GM19452 (cell line): ENCODE measurements at regions not wholly inside any gene's neighbourhood (a gene's known extent, or its start where the extent isn't known, plus 50 kb on each side); places are given as distances from the start of the nearest gene placed in this dataset.

ENCODE experiments used
- ATAC-seq: cut with Tn5 transposase; IDR thresholded peaks from one replicate; pipeline ENCODE4 v1.9.1; 2021; ENCODE audit not compliant: unreplicated experiment

- ATAC-seq = no peak
Measured at GRCh38 chr1:209428241-209428921, 155.1 kb upstream of the CAMK1G start.

GRCh38 chr1:209429611-209430010, 153.9 kb upstream of the CAMK1G start:
- ATAC-seq = no peak

DNA sequence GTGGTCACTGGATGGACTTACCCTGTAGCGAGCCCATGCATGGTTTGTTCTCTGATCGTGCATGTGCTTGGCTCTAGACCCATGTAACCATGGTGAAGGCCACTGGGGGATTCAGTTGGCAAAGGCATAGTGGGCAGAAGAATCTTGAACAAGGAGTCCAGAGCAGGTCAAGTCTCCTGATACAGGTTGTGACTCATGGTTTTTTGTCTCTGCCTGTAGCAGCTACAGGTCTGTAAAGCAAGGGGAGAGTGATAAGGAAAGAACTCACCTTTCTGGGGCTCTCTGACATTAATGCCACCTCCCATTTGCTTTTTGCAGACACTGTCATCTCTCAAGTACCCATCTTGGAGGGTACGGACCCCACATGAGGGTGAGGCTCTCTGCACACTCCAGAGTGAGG, 153.4 kb upstream of the CAMK1G start:
- ATAC-seq = no peak

GRCh38 chr1:209430821-209431259, 152.7 kb upstream of the CAMK1G start:
- no peak for ATAC-seq

GRCh38 chr1:209431402-209431801, 152.1 kb upstream of the CAMK1G start:
- no peak for ATAC-seq

DNA sequence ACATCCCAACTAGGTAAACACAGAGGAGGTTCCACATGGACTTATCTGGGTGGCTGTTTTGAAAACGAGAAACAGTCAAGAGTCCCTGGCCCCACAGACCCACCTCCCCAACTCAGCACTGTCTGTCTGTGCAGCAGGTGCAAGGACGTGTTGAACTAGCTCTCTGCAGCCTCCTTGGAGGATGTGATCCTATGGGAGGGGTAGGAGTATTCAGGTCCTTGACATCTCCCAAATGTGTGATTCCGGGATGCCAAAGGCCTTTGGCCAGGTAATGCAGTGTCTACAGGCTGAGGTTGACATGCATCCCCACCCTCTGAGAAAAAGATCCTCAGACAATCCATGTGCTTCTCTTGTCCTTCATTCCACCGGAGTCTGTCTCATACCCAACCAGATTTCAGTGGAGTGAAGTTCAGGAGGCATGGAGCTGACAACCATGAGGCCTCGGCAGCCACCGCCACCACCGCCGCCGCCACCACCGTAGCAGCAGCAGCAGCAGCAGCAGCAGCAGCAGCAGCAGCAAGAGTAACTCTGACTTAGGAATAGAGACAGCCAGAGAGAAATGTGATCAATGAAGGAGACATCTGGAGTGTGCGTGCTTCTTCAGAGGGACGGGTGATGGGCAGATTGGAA, 151.6 kb upstream of the CAMK1G start:
- ATAC-seq = no peak

GRCh38 chr1:209432443-209432825, 151.1 kb upstream of the CAMK1G start:
- no peak for ATAC-seq

GRCh38 chr1:209433649-209434031, 149.9 kb upstream of the CAMK1G start:
- ATAC-seq = no peak

DNA sequence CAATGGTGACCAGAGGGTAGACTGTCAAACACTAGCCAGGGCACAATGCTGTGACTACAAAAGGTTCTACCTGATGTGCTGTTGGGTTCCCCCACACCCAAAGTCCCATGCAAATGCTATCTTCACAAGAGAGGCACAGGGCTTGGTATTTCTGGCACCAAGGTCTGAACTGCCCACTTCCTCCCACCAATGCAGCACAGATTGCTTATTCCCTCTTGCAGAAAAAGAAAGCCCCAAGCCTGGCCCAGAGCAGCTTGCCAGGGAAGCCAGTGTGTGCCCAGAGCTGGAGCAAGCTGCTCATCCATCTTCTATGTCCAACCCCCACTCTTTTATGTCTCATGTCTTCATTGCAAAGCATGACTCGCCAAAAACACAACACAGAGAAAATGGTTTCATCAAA, 149.4 kb upstream of the CAMK1G start:
- ATAC-seq = no peak

GRCh38 chr1:209434631-209435217, 148.8 kb upstream of the CAMK1G start:
- no peak for ATAC-seq

DNA sequence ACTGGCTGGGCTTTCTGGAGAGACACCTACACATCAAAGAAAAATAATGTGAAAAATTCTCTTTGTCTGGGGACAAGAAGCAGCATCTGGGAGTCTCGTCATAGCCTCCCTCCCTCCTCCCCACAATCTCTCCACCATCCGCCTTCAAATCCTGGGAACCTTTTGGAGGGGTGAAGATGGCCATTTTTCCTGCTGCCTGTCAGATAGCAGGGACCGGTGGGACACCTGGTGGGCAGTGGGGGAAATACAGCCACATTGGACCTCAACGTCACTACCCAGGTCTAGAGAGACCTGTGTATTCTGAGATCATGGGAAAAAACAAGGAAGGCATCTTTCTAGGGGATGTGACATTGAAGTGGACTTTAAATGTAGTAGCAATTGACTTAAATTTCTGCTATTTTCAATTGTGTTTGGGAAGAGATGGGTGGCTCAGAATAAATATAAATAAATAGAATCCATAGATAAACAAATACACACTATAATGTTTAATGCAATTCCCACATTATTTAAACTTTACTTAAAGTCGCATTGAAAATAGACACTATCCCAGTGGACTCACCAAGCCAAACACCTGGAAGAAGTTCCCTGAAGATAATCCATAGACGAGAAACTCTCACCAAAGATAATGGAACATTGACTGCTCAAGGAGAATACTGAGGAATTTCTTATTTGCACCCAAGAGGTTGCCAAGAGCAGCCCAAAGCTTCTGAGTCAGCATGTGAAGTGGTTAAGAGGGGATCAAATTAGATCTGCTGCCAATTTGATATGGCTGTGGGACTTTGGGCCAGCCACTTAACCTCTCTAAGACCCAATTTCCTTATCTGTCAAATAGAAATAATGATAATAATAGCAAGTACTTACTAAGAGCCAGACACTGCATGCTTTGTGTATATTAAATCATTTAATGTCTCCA, 147.6 kb upstream of the CAMK1G start:
- ATAC-seq = peak; percentile 85

DNA sequence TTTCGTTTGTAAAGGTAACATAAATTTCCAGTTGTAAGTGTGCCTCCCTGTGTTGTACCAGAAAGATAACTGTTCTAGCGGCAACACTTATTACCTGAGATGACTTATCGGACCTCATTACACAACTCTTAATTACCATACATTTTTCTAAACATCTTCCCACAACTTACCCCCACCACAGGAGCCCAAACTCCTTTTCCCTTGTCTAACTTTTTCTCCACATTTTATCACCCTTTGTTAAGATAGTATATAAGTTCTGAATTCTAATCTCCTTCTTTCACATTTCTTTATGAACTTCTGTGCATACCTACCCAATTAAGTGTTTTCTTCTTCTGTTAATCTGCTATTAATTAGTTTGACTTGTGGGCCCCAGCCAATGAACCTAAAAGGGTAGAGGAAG, 143.7 kb upstream of the CAMK1G start:
- no peak for ATAC-seq

- ATAC-seq = no peak
Measured at GRCh38 chr1:209443361-209443931, 140.1 kb upstream of the CAMK1G start.

GRCh38 chr1:209443975-209444651, 139.4 kb upstream of the CAMK1G start:
- no peak for ATAC-seq

DNA sequence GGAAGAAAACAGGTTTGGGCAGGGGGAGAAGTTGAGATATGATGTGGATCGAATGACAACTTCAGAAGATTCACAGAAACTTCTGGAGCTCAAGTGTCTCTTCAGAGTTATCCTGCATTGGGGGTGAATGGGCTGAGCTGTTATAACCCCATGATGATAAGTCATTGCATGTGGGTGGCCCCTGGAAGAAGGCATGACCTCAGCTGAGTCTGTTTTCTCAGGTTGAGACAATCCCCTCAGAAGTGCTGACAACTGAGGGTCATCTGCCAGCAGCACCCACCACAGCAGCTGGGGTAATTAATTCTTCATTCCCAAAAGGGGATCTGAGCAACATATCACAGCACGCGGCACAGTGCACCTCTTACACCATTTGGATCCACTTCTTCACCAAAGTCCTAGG, 138.6 kb upstream of the CAMK1G start:
- no peak for ATAC-seq

GRCh38 chr1:209445576-209445975, 137.9 kb upstream of the CAMK1G start:
- no peak for ATAC-seq

- ATAC-seq = no peak
Measured at GRCh38 chr1:209446356-209446755, 137.2 kb upstream of the CAMK1G start.

DNA sequence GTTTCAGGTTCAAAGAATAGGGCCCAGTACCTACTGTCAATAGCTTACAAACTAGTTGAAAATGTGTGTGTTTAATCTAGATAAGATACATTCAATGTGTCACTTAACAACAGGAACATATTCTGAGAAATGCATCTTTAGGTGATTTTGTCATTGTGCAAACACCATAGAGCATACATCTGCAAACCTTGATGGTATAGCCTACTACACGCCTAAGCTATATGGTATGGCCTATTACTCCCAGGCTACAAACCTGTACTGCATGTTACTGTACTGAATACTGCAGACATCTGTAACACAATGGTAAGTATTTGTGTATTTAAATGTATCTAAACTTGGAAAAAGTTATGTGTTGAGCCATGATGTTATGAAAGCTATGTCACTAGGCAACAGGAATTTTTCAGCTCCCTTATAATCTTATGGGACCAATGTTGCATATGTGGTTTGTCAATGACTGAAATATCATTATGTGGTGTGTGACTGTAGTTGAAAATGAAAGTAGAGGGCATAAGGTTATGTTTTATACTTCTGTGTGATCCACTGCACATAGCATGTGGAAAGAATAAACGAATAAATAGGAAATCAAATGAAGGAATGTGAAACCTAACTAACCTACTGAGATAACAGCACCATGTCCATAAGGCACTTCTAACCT, 129.0 kb upstream of the CAMK1G start:
- no peak for ATAC-seq

DNA sequence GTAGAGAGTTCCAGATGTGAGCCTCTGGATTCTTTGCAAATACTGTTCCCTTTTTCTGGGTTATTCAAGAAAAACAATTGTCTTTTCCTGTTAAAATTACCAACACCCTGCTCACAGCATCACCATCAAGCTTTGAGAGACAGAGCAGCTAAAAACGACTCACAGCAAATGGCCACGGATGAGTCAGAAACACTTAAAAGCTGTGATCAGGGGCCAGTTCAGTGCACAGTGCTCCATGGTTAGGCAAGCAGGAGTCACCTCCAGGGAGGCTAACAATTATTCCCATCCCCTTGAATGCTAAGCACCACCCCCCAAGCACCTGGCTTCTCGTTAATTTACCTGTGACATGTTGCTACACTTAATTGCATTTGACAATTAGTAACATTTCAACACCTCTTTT, 128.4 kb upstream of the CAMK1G start:
- ATAC-seq = no peak
